B cell (primary cell): ENCODE measurements at regions not wholly inside any gene's neighbourhood (a gene's known extent, or its start where the extent isn't known, plus 50 kb on each side); places are given as distances from the start of the nearest gene placed in this dataset.

ENCODE experiments used
- ATAC-seq: fragments of 200-7000 bp; cut with Tn5 transposase; one replicate; pipeline ENCODE4 v1.10.0; 2021; ENCODE audit warnings: low read depth, mild to moderate bottlenecking, moderate number of reproducible peaks, moderate library complexity
- CTCF ChIA-PET: fragments of 350-600 bp; sonication (Branson Sonifier 250); formaldehyde crosslinking; loops from one replicate; lab custom pipeline; 2021; ENCODE audit warnings: antibody characterized with exemption, inconsistent platforms; lab: Charles Lee
- POLR2A ChIA-PET: fragments of 350-600 bp; sonication (Branson Sonifier 250); formaldehyde crosslinking; loops from one replicate; lab custom pipeline; 2021; ENCODE audit warnings: antibody characterized with exemption; lab: Charles Lee
- DNase-seq: peaks from one replicate; pipeline ENCODE4 v3.0.0; 2013
- H2AFZ ChIP-seq: 2 replicates; pipeline ENCODE4 v1.6.1; 2012; ENCODE audit warnings: mild to moderate bottlenecking, low read depth, low read length; ENCODE audit not compliant: insufficient read depth, poor library complexity, severe bottlenecking
- H3K27ac ChIP-seq, 2 donors: 1 replicate in 1 of 2; 2 replicates in 1 of 2; pipeline ENCODE4 v1.5.1; 2012 to 2013; ENCODE audit warnings: low read length in 2 of 2, mild to moderate bottlenecking in 2 of 2, moderate library complexity in 1 of 2
- H3K27me3 ChIP-seq, 4 experiments: fragments of 200-600 bp in 1 of 4; sonication (generic) in 1 of 4; replicated peaks in 1 of 4; 1 replicate in 2 of 4; 2 replicates in 2 of 4; pipeline versions ENCODE4 v1.6.1 to v1.7.0; 2013 to 2016; ENCODE audit warnings: low read length in 3 of 4, mild to moderate bottlenecking in 2 of 4, mixed read lengths in 1 of 4, moderate library complexity in 1 of 4; ENCODE audit not compliant: insufficient read depth in 4 of 4, control insufficient read depth in 3 of 4; ENCODE audit errors: control extremely low read depth in 1 of 4
- H3K36me3 ChIP-seq, 2 experiments: replicated peaks in 1 of 2; 1 replicate in 1 of 2; 2 replicates in 1 of 2; pipeline versions ENCODE4 v1.6.1 to v1.7.1; 2013; ENCODE audit warnings: low read length in 1 of 2; ENCODE audit not compliant: insufficient read depth in 2 of 2, control insufficient read depth in 1 of 2; ENCODE audit errors: control extremely low read depth in 1 of 2, extremely low read depth in 1 of 2
- H3K4me1 ChIP-seq, 2 donors: fragments of 200-600 bp in 1 of 2; sonication (generic) in 1 of 2; 1 replicate in 1 of 2; 2 replicates in 1 of 2; pipeline versions ENCODE4 v1.5.1 to v1.6.1; 2013 to 2017; ENCODE audit warnings: low read length in 2 of 2; ENCODE audit not compliant: control insufficient read depth in 2 of 2, insufficient read depth in 2 of 2
- H3K4me2 ChIP-seq: replicated peaks from 2 replicates; pipeline ENCODE3; 2012; ENCODE audit warnings: mild to moderate bottlenecking, low read depth, low read length; ENCODE audit not compliant: poor library complexity, severe bottlenecking
- H3K4me3 ChIP-seq, 5 experiments: fragments of 200-600 bp in 1 of 5; sonication (generic) in 1 of 5; 1 replicate in 3 of 5; 2 replicates in 2 of 5; pipeline versions ENCODE4 v1.5.1 to v1.7.0; 2011 to 2016; ENCODE audit warnings: low read length in 4 of 5, mild to moderate bottlenecking in 4 of 5, low read depth in 2 of 5, control low read depth in 1 of 5, moderate library complexity in 1 of 5; ENCODE audit not compliant: insufficient read depth in 1 of 5; ENCODE audit errors: control extremely low read depth in 1 of 5, extremely low read depth in 1 of 5
- H3K79me2 ChIP-seq: fragments of 200-600 bp; sonication (generic); one replicate; pipeline ENCODE4 v1.6.0; 2016; ENCODE audit warnings: low read length; ENCODE audit not compliant: control insufficient read depth, insufficient read depth
- H3K9ac ChIP-seq: fragments of 200-600 bp; sonication (generic); 2 replicates; pipeline ENCODE4 v1.6.1; 2017; ENCODE audit warnings: mild to moderate bottlenecking, low read length, moderate library complexity
- H3K9me3 ChIP-seq, 3 donors: one replicate each; pipeline versions ENCODE4 v1.6.1 to v1.7.1; 2013; ENCODE audit warnings: low read length in 2 of 3; ENCODE audit not compliant: control insufficient read depth in 2 of 3, insufficient read depth in 1 of 3; ENCODE audit errors: control extremely low read depth in 1 of 3
- H4K20me1 ChIP-seq: 2 replicates; pipeline ENCODE4 v1.6.0; 2012; ENCODE audit warnings: mild to moderate bottlenecking, low read length; ENCODE audit not compliant: insufficient read depth, control insufficient read depth, poor library complexity, severe bottlenecking
- H3K27ac Mint-ChIP-seq: one replicate; pipeline ENCODE4 v1.8.0; 2021; ENCODE audit warnings: mixed read lengths
- H3K27me3 Mint-ChIP-seq: one replicate; pipeline ENCODE4 v1.8.0; 2021; ENCODE audit warnings: mixed read lengths
- H3K4me1 Mint-ChIP-seq: one replicate; pipeline ENCODE4 v1.8.0; 2021; ENCODE audit warnings: mixed read lengths
- H3K4me3 Mint-ChIP-seq: one replicate; pipeline ENCODE4 v1.8.0; 2021; ENCODE audit warnings: mixed read lengths
- H3K9me3 Mint-ChIP-seq: one replicate; pipeline ENCODE4 v1.8.0; 2022; ENCODE audit warnings: mixed read lengths; ENCODE audit not compliant: insufficient read depth
- EZH2 ChIP-seq: IDR thresholded peaks from 2 replicates; pipeline ENCODE4 v1.6.1; 2012; ENCODE audit warnings: borderline replicate concordance, low read depth, mild to moderate bottlenecking, moderate library complexity, low read length; ENCODE audit not compliant: insufficient read depth, poor library complexity, severe bottlenecking
- whole genome bisulfite sequencing: methylation state at CpG from one replicate; pipeline ENCODE4 v1.1.5; 2013; ENCODE audit warnings: missing lambda C conversion rate; ENCODE audit not compliant: insufficient coverage; 5-methylcytosine and 5-hydroxymethylcytosine counted together
- intact Hi-C: fragments of 100-400 bp; cut with micrococcal nuclease; formaldehyde crosslinking; loops from one replicate; pipeline ENCODE4 v1.10.0; 2022
- TF ChIP-seq, protein P1 (sequence below): fragments of 200-600 bp; IDR thresholded peaks from one replicate; pipeline ENCODE4 v1.8.0; 2022; ENCODE audit warnings: antibody characterized with exemption, mild to moderate bottlenecking

DNA sequence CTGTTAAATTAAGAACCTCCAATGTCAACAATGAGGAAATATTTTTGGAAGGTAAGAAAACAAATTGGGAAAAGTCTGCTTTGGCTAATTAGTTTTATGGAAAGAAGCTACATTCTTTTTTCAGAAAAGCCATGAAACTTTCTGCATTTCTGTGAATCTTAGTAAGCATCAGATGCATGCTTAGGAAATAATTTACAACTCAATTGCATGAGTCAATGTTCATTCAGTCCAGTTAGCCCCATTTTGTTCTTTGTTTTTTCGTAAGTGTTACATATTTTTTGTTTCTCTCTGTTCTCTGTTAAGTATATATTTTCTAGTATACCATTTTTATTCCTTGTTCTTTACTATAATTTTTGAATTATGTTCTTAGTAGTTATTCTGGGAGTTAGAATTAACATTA, 195.2 kb upstream of the KIF2B start:
- intact Hi-C loops, result no loop called here
- no CpG with 5 or more reads among the region's 1 CpG for WGBS
- no peaks in the 10 kb centered on the region for H3K79me2 ChIP-seq
- H3K4me3 ChIP-seq, result no peak overlapping the region
- POLR2A ChIA-PET, result no interaction called here
- Mint-ChIP-seq H3K4me1 (no peaks in the 10 kb centered on the region), H3K27me3 (no peaks in the 10 kb centered on the region), H3K4me3 (no peak overlapping the region), H3K9me3 (no peaks in the 10 kb centered on the region), H3K27ac (no peak overlapping the region)
- H3K9ac ChIP-seq, result no peak overlapping the region
- H3K27ac ChIP-seq, result no peak overlapping the region
- no peaks in the 10 kb centered on the region for H3K27me3 ChIP-seq
- H3K36me3 ChIP-seq, result no peaks in the 10 kb centered on the region
- H4K20me1 ChIP-seq, result no peaks in the 10 kb centered on the region
- H3K9me3 ChIP-seq, result peaks cover 0 to 3% (median 0%) of the 10 kb centered on the region in 3 donors
- CTCF ChIA-PET, result no interaction called here
- H3K4me2 ChIP-seq, result no peak overlapping the region
- H3K4me1 ChIP-seq, result no peaks in the 10 kb centered on the region
- no peak overlapping the region for H2AFZ ChIP-seq
- DNase-seq (no peak), ATAC-seq (no peak)
- TF ChIP-seq, protein P1, sequence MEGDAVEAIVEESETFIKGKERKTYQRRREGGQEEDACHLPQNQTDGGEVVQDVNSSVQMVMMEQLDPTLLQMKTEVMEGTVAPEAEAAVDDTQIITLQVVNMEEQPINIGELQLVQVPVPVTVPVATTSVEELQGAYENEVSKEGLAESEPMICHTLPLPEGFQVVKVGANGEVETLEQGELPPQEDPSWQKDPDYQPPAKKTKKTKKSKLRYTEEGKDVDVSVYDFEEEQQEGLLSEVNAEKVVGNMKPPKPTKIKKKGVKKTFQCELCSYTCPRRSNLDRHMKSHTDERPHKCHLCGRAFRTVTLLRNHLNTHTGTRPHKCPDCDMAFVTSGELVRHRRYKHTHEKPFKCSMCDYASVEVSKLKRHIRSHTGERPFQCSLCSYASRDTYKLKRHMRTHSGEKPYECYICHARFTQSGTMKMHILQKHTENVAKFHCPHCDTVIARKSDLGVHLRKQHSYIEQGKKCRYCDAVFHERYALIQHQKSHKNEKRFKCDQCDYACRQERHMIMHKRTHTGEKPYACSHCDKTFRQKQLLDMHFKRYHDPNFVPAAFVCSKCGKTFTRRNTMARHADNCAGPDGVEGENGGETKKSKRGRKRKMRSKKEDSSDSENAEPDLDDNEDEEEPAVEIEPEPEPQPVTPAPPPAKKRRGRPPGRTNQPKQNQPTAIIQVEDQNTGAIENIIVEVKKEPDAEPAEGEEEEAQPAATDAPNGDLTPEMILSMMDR, result no peak
- no peak for TF ChIP-seq EZH2

GRCh38 chr17:53626286-53626685, 196.4 kb upstream of the KIF2B start:
- no peak overlapping the region for H2AFZ ChIP-seq
- TF ChIP-seq, protein P1, result no peak
- no peak for TF ChIP-seq EZH2
- ATAC-seq (no peak), DNase-seq (no peak)
- no peak overlapping the region for H3K4me3 ChIP-seq
- ChIA-PET POLR2A (no interaction called here), CTCF (no interaction called here)
- no peaks in the 10 kb centered on the region for H3K36me3 ChIP-seq
- Mint-ChIP-seq H3K4me1 (no peaks in the 10 kb centered on the region), H3K4me3 (no peak overlapping the region), H3K9me3 (no peaks in the 10 kb centered on the region), H3K27ac (no peak overlapping the region), H3K27me3 (no peaks in the 10 kb centered on the region)
- peaks cover 0 to 3% (median 0%) of the 10 kb centered on the region in 3 donors for H3K9me3 ChIP-seq
- H3K9ac ChIP-seq, result no peak overlapping the region
- H4K20me1 ChIP-seq, result no peaks in the 10 kb centered on the region
- intact Hi-C loops, result no loop called here
- no peaks in the 10 kb centered on the region for H3K27me3 ChIP-seq
- H3K4me2 ChIP-seq, result no peak overlapping the region
- no peaks in the 10 kb centered on the region for H3K79me2 ChIP-seq
- no peak overlapping the region for H3K27ac ChIP-seq
- WGBS, result no CpG with 5 or more reads among the region's 1 CpG
- H3K4me1 ChIP-seq, result no peaks in the 10 kb centered on the region
